ENCODE measurements at regions not wholly inside any gene's neighbourhood (a gene's known extent, or its start where the extent isn't known, plus 50 kb on each side); places are given as distances from the start of the nearest gene placed in this dataset.

- DNase-seq: no peak
- Mint-ChIP-seq H3K27ac (no peak overlapping the region), H3K4me3 (no peak overlapping the region)
Measured at GRCh38 chr2:128499367-128500137, 180.9 kb upstream of the HS6ST1 start.

GRCh38 chr2:128500138-128500800 is 181.6 kb upstream of the HS6ST1 start:
- no peak for DNase-seq
- Mint-ChIP-seq H3K9me3 (no peaks in the 10 kb centered on the region), H3K4me3 (no peak overlapping the region), H3K36me3 (no peaks in the 10 kb centered on the region), H3K27ac (no peak overlapping the region), H3K4me1 (no peaks in the 10 kb centered on the region), H3K27me3 (ENCODE audit: low read depth in 3 of 3) (peaks cover 2 to 6% (median 2%) of the 10 kb centered on the region in 3 donors)

More at GRCh38 chr2:128499367-128500137, 180.9 kb upstream of the HS6ST1 start:
- no peaks in the 10 kb centered on the region for H3K4me1 Mint-ChIP-seq
- no peaks in the 10 kb centered on the region for H3K36me3 Mint-ChIP-seq
- peaks cover 2 to 6% (median 2%) of the 10 kb centered on the region in 3 donors for H3K27me3 Mint-ChIP-seq (ENCODE audit: low read depth in 3 of 3)
- H3K9me3 Mint-ChIP-seq: no peaks in the 10 kb centered on the region

GRCh38 chr2:128501006-128501690 is 182.5 kb upstream of the HS6ST1 start:
- no peak for DNase-seq
- no peaks in the 10 kb centered on the region for H3K9me3 Mint-ChIP-seq
- H3K27ac Mint-ChIP-seq: no peak overlapping the region
- H3K4me1 Mint-ChIP-seq: no peaks in the 10 kb centered on the region
- peaks cover 2 to 6% (median 2%) of the 10 kb centered on the region in 3 donors for H3K27me3 Mint-ChIP-seq (ENCODE audit: low read depth in 3 of 3)
- H3K36me3 Mint-ChIP-seq: no peaks in the 10 kb centered on the region
- H3K4me3 Mint-ChIP-seq: no peak overlapping the region

GRCh38 chr2:128501700-128502099 is 183.0 kb upstream of the HS6ST1 start:
- H3K9me3 Mint-ChIP-seq: no peaks in the 10 kb centered on the region
- no peaks in the 10 kb centered on the region for H3K36me3 Mint-ChIP-seq
- H3K27ac Mint-ChIP-seq: no peak overlapping the region
- no peaks in the 10 kb centered on the region for H3K4me1 Mint-ChIP-seq
- no peak overlapping the region for H3K4me3 Mint-ChIP-seq
- peaks cover 2 to 6% (median 2%) of the 10 kb centered on the region in 3 donors for H3K27me3 Mint-ChIP-seq (ENCODE audit: low read depth in 3 of 3)
- no peak for DNase-seq

GRCh38 chr2:128502200-128502599 is 183.5 kb upstream of the HS6ST1 start:
- Mint-ChIP-seq H3K27me3 (ENCODE audit: low read depth in 3 of 3) (peaks cover 2 to 6% (median 3%) of the 10 kb centered on the region in 3 donors), H3K27ac (no peak overlapping the region), H3K4me1 (no peaks in the 10 kb centered on the region), H3K4me3 (no peak overlapping the region), H3K36me3 (no peaks in the 10 kb centered on the region), H3K9me3 (no peaks in the 10 kb centered on the region)
- no peak for DNase-seq

GRCh38 chr2:128502638-128503246 is 184.1 kb upstream of the HS6ST1 start:
- no peaks in the 10 kb centered on the region for H3K36me3 Mint-ChIP-seq
- no peaks in the 10 kb centered on the region for H3K9me3 Mint-ChIP-seq
- H3K4me1 Mint-ChIP-seq: no peaks in the 10 kb centered on the region
- no peak for DNase-seq
- peaks cover 2 to 6% (median 3%) of the 10 kb centered on the region in 3 donors for H3K27me3 Mint-ChIP-seq (ENCODE audit: low read depth in 3 of 3)
- no peak overlapping the region for H3K27ac Mint-ChIP-seq
- no peak overlapping the region for H3K4me3 Mint-ChIP-seq

- Mint-ChIP-seq H3K4me3 (no peak overlapping the region), H3K36me3 (no peaks in the 10 kb centered on the region), H3K4me1 (no peaks in the 10 kb centered on the region), H3K27ac (no peak overlapping the region), H3K27me3 (ENCODE audit: low read depth in 3 of 3) (peaks cover 2 to 6% (median 5%) of the 10 kb centered on the region in 3 donors), H3K9me3 (no peaks in the 10 kb centered on the region)
- no peak for DNase-seq
Measured at GRCh38 chr2:128503399-128504245, 185.0 kb upstream of the HS6ST1 start.

GRCh38 chr2:128504246-128505149 is 185.8 kb upstream of the HS6ST1 start:
- no peak overlapping the region for H3K4me3 Mint-ChIP-seq
- peaks cover 2 to 6% (median 4%) of the 10 kb centered on the region in 3 donors for H3K27me3 Mint-ChIP-seq (ENCODE audit: low read depth in 3 of 3)
- H3K27ac Mint-ChIP-seq: no peak overlapping the region
- H3K9me3 Mint-ChIP-seq: no peaks in the 10 kb centered on the region
- no peaks in the 10 kb centered on the region for H3K4me1 Mint-ChIP-seq
- no peaks in the 10 kb centered on the region for H3K36me3 Mint-ChIP-seq
- DNase-seq: no peak

- H3K36me3 Mint-ChIP-seq: no peaks in the 10 kb centered on the region
- no peak overlapping the region for H3K27ac Mint-ChIP-seq
- H3K4me3 Mint-ChIP-seq: no peak overlapping the region
- peaks cover 2 to 6% (median 2%) of the 10 kb centered on the region in 3 donors for H3K27me3 Mint-ChIP-seq (ENCODE audit: low read depth in 3 of 3)
- DNase-seq: no peak
- no peaks in the 10 kb centered on the region for H3K9me3 Mint-ChIP-seq
- no peaks in the 10 kb centered on the region for H3K4me1 Mint-ChIP-seq
Measured at GRCh38 chr2:128505150-128505490, 186.5 kb upstream of the HS6ST1 start.

- Mint-ChIP-seq H3K4me1 (no peaks in the 10 kb centered on the region), H3K9me3 (no peaks in the 10 kb centered on the region), H3K36me3 (no peaks in the 10 kb centered on the region), H3K27me3 (ENCODE audit: low read depth in 3 of 3) (peaks cover under 1 to 6% (median 2%) of the 10 kb centered on the region in 3 donors), H3K4me3 (no peak overlapping the region), H3K27ac (no peak overlapping the region)
- DNase-seq: no peak
Measured at GRCh38 chr2:128505575-128506526, 187.2 kb upstream of the HS6ST1 start.

GRCh38 chr2:128506534-128506933 is 187.9 kb upstream of the HS6ST1 start:
- no peak for DNase-seq
- H3K36me3 Mint-ChIP-seq: no peaks in the 10 kb centered on the region
- no peaks in the 10 kb centered on the region for H3K4me1 Mint-ChIP-seq
- peaks cover 1 to 7% (median 6%) of the 10 kb centered on the region in 3 donors for H3K27me3 Mint-ChIP-seq (ENCODE audit: low read depth in 3 of 3)
- no peak overlapping the region for H3K27ac Mint-ChIP-seq
- no peak overlapping the region for H3K4me3 Mint-ChIP-seq
- no peaks in the 10 kb centered on the region for H3K9me3 Mint-ChIP-seq
